ENCODE measurements at regions not wholly inside any gene's neighbourhood (a gene's known extent, or its start where the extent isn't known, plus 50 kb on each side); places are given as distances from the start of the nearest gene placed in this dataset.

- H3K4me1 ChIP-seq (ENCODE audit: control insufficient read depth, insufficient read depth, low read length) = no peaks in the 10 kb centered on the region
- no peak overlapping the region for H3K4me3 ChIP-seq (ENCODE audit: low read depth, low read length)
- no peaks in the 10 kb centered on the region for H3K9me3 ChIP-seq (ENCODE audit: control insufficient read depth, insufficient read depth, low read depth, low read length)
- no peak overlapping the region for H3K27ac ChIP-seq (ENCODE audit: extremely low read depth, low read depth, low read length)
- no peaks in the 10 kb centered on the region for H3K36me3 ChIP-seq (ENCODE audit: control insufficient read depth in 2 of 2, insufficient read depth in 1 of 2, low read length in 2 of 2)
- CTCF ChIA-PET = interaction anchor here (0.6 kb wide), 1 partner anchor 328 kb away, joined by 4 read pairs; no protein-coding TSS in a partner anchor
- POLR2A ChIA-PET = no interaction called here
- TF ChIP-seq ZSCAN18 (tag by site-specific recombination; IDR thresholded peaks at IDR 0.05) (no peak), ZNF155 (tag by site-specific recombination; IDR thresholded peaks at IDR 0.05) (no peak), ZNF274 (IDR thresholded peaks at IDR 0.05; ENCODE audit: low read length) (no peak), ZNF274 (tag by site-specific recombination; IDR thresholded peaks at IDR 0.05; ENCODE audit: borderline replicate concordance) (no peak)
Observed at GRCh38 chr1:208349694-208350330, 105.6 kb upstream of the PLXNA2 start.

DNA sequence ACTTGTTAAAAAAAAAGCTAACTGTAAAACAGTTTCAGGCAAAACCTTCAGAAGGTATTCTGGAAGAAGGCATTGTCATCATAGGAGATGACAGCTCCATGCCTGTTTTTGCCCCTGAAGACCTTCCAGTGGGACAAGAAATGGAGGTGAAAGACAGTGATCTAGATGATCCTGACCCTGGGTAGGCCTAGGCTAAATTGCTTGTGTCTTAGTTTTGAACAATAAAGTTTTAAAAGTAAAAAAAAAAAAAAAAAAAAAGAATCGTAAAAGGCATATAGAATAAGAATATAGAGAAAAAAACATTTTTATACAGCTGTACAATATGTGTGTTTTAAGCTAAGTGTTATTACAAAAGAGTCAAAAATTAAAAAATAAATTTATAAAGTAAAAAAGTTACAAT, 106.6 kb upstream of the PLXNA2 start:
- Histone ChIP-seq H3K27ac (ENCODE audit: extremely low read depth, low read depth, low read length) (no peak overlapping the region), H3K4me3 (ENCODE audit: low read depth, low read length) (no peak overlapping the region), H3K4me1 (ENCODE audit: control insufficient read depth, insufficient read depth, low read length) (no peaks in the 10 kb centered on the region), H3K36me3 (ENCODE audit: control insufficient read depth in 2 of 2, insufficient read depth in 1 of 2, low read length in 2 of 2) (no peaks in the 10 kb centered on the region), H3K9me3 (ENCODE audit: control insufficient read depth, insufficient read depth, low read depth, low read length) (no peaks in the 10 kb centered on the region)
- no peak for TF ChIP-seq ZNF366 (tag by site-specific recombination; conservative IDR thresholded peaks at IDR 0.05)
- no peak for TF ChIP-seq ZNF514 (tag by site-specific recombination; IDR thresholded peaks at IDR 0.05)
- TF ChIP-seq ZNF354C (tag by site-specific recombination; IDR thresholded peaks at IDR 0.05; ENCODE audit: borderline replicate concordance, low read depth) = no peak
- no peak for TF ChIP-seq ZNF785 (tag by site-specific recombination; IDR thresholded peaks at IDR 0.05)
- no peak for TF ChIP-seq ZNF211 (tag by site-specific recombination; IDR thresholded peaks at IDR 0.05; ENCODE audit: low read depth)
- ChIA-PET POLR2A (interaction anchor here (0.7 kb wide), 1 partner anchor 65 kb away, joined by 4 read pairs; no protein-coding TSS in a partner anchor), CTCF (interaction anchor here (0.7 kb wide), 1 partner anchor 522 kb away, joined by 3 read pairs; no protein-coding TSS in a partner anchor)

- Histone ChIP-seq H3K27ac (ENCODE audit: extremely low read depth, low read depth, low read length) (no peak overlapping the region), H3K36me3 (ENCODE audit: control insufficient read depth in 2 of 2, insufficient read depth in 1 of 2, low read length in 2 of 2) (no peaks in the 10 kb centered on the region), H3K9me3 (ENCODE audit: control insufficient read depth, insufficient read depth, low read depth, low read length) (no peaks in the 10 kb centered on the region), H3K4me3 (ENCODE audit: low read depth, low read length) (no peak overlapping the region), H3K4me1 (ENCODE audit: control insufficient read depth, insufficient read depth, low read length) (no peaks in the 10 kb centered on the region)
- ChIA-PET CTCF (interaction anchor here (0.7 to 0.8 kb wide), 2 partner anchors 9 to 74 kb away, joined by 3 read pairs; no protein-coding TSS in a partner anchor), POLR2A (no interaction called here)
- 0 out of 2 replicates have a peak, but pooled peaks have one; percentile 20 for TF ChIP-seq FEZF1 (tag by site-specific recombination; IDR thresholded peaks at IDR 0.05)
- TF ChIP-seq, protein P1, sequence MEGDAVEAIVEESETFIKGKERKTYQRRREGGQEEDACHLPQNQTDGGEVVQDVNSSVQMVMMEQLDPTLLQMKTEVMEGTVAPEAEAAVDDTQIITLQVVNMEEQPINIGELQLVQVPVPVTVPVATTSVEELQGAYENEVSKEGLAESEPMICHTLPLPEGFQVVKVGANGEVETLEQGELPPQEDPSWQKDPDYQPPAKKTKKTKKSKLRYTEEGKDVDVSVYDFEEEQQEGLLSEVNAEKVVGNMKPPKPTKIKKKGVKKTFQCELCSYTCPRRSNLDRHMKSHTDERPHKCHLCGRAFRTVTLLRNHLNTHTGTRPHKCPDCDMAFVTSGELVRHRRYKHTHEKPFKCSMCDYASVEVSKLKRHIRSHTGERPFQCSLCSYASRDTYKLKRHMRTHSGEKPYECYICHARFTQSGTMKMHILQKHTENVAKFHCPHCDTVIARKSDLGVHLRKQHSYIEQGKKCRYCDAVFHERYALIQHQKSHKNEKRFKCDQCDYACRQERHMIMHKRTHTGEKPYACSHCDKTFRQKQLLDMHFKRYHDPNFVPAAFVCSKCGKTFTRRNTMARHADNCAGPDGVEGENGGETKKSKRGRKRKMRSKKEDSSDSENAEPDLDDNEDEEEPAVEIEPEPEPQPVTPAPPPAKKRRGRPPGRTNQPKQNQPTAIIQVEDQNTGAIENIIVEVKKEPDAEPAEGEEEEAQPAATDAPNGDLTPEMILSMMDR (tag by site-specific recombination; IDR thresholded peaks at IDR 0.05) = no peak
- peak; percentile 32; the same call in 1 of the 2 replicates for TF ChIP-seq ZNF10 (tag by site-specific recombination; IDR thresholded peaks at IDR 0.05)
- peak; percentile 85 for TF ChIP-seq ZNF629 (tag by site-specific recombination; IDR thresholded peaks at IDR 0.05)
- TF ChIP-seq BCL11A (tag by site-specific recombination; IDR thresholded peaks at IDR 0.05; ENCODE audit: low read depth) = no peak
- TF ChIP-seq ZNF449 (tag by site-specific recombination; IDR thresholded peaks at IDR 0.05) = no peak
- TF ChIP-seq ZNF433 (tag by site-specific recombination; IDR thresholded peaks at IDR 0.05; ENCODE audit: low read depth) = no peak
- peak; percentile 67; the same call in 1 of the 2 replicates for TF ChIP-seq INSM2 (tag by site-specific recombination; IDR thresholded peaks at IDR 0.05)
- TF ChIP-seq KLF1 (tag by site-specific recombination; IDR thresholded peaks at IDR 0.05) = 0 out of 2 replicates have a peak, but pooled peaks have one; percentile 31
- peak; percentile 52; the same call in 1 of the 2 replicates for TF ChIP-seq ZNF664 (tag by site-specific recombination; IDR thresholded peaks at IDR 0.05)
- TF ChIP-seq ZNF555 (tag by site-specific recombination; conservative IDR thresholded peaks at IDR 0.05) = no peak
- TF ChIP-seq ZNF23 (tag by site-specific recombination; IDR thresholded peaks at IDR 0.05; ENCODE audit: borderline replicate concordance) = no peak
- peak; percentile 83; the same call in 1 of the 2 replicates for TF ChIP-seq OVOL3 (tag by site-specific recombination; IDR thresholded peaks at IDR 0.05)
- 0 out of 2 replicates have a peak, but pooled peaks have one; percentile 76 for TF ChIP-seq ZSCAN30 (tag by site-specific recombination; IDR thresholded peaks at IDR 0.05)
Observed at GRCh38 chr1:208351838-208352237, 107.7 kb upstream of the PLXNA2 start.
